Retinal pigment epithelial cell (primary cell): ENCODE measurements at regions not wholly inside any gene's neighbourhood (a gene's known extent, or its start where the extent isn't known, plus 50 kb on each side); places are given as distances from the start of the nearest gene placed in this dataset.

Experiments
- DNase-seq: peaks from one replicate; pipeline ENCODE4 v3.0.0-alpha.2; 2010; ENCODE audit warnings: low read depth
- H3K4me3 ChIP-seq: 2 replicates; pipeline ENCODE4 v1.5.1; 2011; ENCODE audit warnings: mild to moderate bottlenecking, low read length, control low read depth, moderate library complexity
- CTCF ChIP-seq: conservative IDR thresholded peaks from 2 replicates; pipeline ENCODE4 v1.5.1; 2011; ENCODE audit warnings: low read depth, low read length, control low read depth, inconsistent platforms

GRCh38 chr20:22675341-22675740 lies 91.0 kb upstream of the FOXA2 start:
- no peak for DNase-seq
- TF ChIP-seq CTCF = no peak
- no peak overlapping the region for H3K4me3 ChIP-seq

- no peak for DNase-seq
- no peak overlapping the region for H3K4me3 ChIP-seq
- no peak for TF ChIP-seq CTCF
Measured at GRCh38 chr20:22678678-22679077, 94.3 kb upstream of the FOXA2 start.

- no peak for TF ChIP-seq CTCF
- no peak overlapping the region for H3K4me3 ChIP-seq
- no peak for DNase-seq
Measured at GRCh38 chr20:22679197-22679596, 94.8 kb upstream of the FOXA2 start.

GRCh38 chr20:22680031-22680740 lies 95.8 kb upstream of the FOXA2 start:
- DNase-seq = no peak
- no peak overlapping the region for H3K4me3 ChIP-seq
- no peak for TF ChIP-seq CTCF

GRCh38 chr20:22681591-22682248 lies 97.3 kb upstream of the FOXA2 start:
- no peak for TF ChIP-seq CTCF
- no peak for DNase-seq
- H3K4me3 ChIP-seq = no peak overlapping the region

- no peak for TF ChIP-seq CTCF
- no peak for DNase-seq
- H3K4me3 ChIP-seq = no peak overlapping the region
Measured at GRCh38 chr20:22682381-22682780, 98.0 kb upstream of the FOXA2 start.
